Peyer's patch (tissue), 4 donors: ENCODE measurements at regions not wholly inside any gene's neighbourhood (a gene's known extent, or its start where the extent isn't known, plus 50 kb on each side); places are given as distances from the start of the nearest gene placed in this dataset.
"Not testable (repeated sequence)": the region's sequence is repeated elsewhere in the genome, so short reads cannot be mapped to it uniquely, and the experiment has no call there.

Source experiments
- CTCF ChIP-seq, 6 experiments: fragments of 450-650 bp in 4 of 6; fragments of 200-600 bp in 2 of 6; sonication (generic) in 1 of 6; IDR thresholded peaks; one replicate each; pipeline ENCODE4 v1.5.1; 2017 to 2019; ENCODE audit warnings: antibody characterized with exemption in 6 of 6, mild to moderate bottlenecking in 3 of 6, moderate library complexity in 1 of 6
- POLR2A ChIP-seq, 2 donors: fragments of 450-650 bp; IDR thresholded peaks; one replicate each; pipeline ENCODE4 v1.5.1; 2017; ENCODE audit warnings: antibody characterized with exemption in 2 of 2, mild to moderate bottlenecking in 2 of 2, moderate library complexity in 2 of 2

DNA sequence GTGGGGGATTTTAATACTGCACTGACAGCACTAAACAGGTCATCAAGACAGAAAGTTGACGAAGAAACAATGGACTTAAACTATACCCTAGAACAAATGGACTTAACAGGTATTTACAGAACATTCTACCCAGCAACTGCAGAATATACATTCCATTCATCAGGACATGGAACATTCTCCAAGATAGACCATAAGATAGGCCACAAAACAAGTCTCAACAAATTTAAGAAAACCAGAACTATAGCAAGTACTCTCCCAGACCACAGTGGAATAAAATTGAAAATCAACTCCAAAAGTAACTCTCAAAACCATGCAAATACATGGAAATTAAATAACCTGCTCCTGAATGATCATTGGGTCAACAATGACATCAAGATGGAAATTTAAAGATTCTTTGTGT, 218.3 kb downstream of the SYK start:
- not testable (repeated sequence) for TF ChIP-seq POLR2A, CTCF (IDR thresholded peaks at IDR 0.05)
